AG04450 (cell line): ENCODE measurements at regions not wholly inside any gene's neighbourhood (a gene's known extent, or its start where the extent isn't known, plus 50 kb on each side); places are given as distances from the start of the nearest gene placed in this dataset.

ENCODE experiments used
- CTCF ChIA-PET: fragments of 300-600, 350-600 bp; formaldehyde crosslinking; extraction: SDS; loops from one replicate; lab custom pipeline; 2022; ENCODE audit warnings: antibody characterized with exemption, inconsistent platforms; lab: Charles Lee
- POLR2A ChIA-PET: fragments of 350-600 bp; formaldehyde crosslinking; extraction: SDS; loops from one replicate; lab custom pipeline; 2021; ENCODE audit warnings: antibody characterized with exemption, inconsistent platforms; lab: Yijun Ruan, JAX
- DNase-seq: peaks from one replicate; pipeline ENCODE4 v3.0.0-alpha.2; 2011; ENCODE audit warnings: low read depth, low spot score
- H3K27ac ChIP-seq: one replicate; pipeline ENCODE4 v1.5.1; 2012; ENCODE audit warnings: low read depth, low read length, control low read depth
- H3K27me3 ChIP-seq: one replicate; pipeline ENCODE4 v1.6.0; 2012; ENCODE audit warnings: low read length; ENCODE audit not compliant: control insufficient read depth, insufficient read depth
- H3K4me3 ChIP-seq: 2 replicates; pipeline ENCODE4 v1.5.1; 2011; ENCODE audit warnings: mild to moderate bottlenecking, low read depth, low read length, control low read depth
- H3K9me3 ChIP-seq: 2 replicates; pipeline ENCODE4 v1.5.1; 2012; ENCODE audit warnings: low read length; ENCODE audit not compliant: control insufficient read depth, insufficient read depth
- TF ChIP-seq, protein P1 (sequence below): IDR thresholded peaks from 2 replicates; pipeline ENCODE4 v1.5.1; 2011; ENCODE audit warnings: low read depth, low read length, control low read depth, inconsistent platforms

GRCh38 chr5:77923666-77924065, 147.5 kb upstream of the TBCA start:
- no peak overlapping the region for H3K4me3 ChIP-seq
- POLR2A ChIA-PET, result no interaction called here
- H3K27ac ChIP-seq, result no peak overlapping the region
- H3K27me3 ChIP-seq, result peaks cover 30% of the 10 kb centered on the region
- CTCF ChIA-PET, result no interaction called here
- H3K9me3 ChIP-seq, result no peaks in the 10 kb centered on the region
- DNase-seq, result no peak
- TF ChIP-seq, protein P1, sequence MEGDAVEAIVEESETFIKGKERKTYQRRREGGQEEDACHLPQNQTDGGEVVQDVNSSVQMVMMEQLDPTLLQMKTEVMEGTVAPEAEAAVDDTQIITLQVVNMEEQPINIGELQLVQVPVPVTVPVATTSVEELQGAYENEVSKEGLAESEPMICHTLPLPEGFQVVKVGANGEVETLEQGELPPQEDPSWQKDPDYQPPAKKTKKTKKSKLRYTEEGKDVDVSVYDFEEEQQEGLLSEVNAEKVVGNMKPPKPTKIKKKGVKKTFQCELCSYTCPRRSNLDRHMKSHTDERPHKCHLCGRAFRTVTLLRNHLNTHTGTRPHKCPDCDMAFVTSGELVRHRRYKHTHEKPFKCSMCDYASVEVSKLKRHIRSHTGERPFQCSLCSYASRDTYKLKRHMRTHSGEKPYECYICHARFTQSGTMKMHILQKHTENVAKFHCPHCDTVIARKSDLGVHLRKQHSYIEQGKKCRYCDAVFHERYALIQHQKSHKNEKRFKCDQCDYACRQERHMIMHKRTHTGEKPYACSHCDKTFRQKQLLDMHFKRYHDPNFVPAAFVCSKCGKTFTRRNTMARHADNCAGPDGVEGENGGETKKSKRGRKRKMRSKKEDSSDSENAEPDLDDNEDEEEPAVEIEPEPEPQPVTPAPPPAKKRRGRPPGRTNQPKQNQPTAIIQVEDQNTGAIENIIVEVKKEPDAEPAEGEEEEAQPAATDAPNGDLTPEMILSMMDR, result no peak

DNA sequence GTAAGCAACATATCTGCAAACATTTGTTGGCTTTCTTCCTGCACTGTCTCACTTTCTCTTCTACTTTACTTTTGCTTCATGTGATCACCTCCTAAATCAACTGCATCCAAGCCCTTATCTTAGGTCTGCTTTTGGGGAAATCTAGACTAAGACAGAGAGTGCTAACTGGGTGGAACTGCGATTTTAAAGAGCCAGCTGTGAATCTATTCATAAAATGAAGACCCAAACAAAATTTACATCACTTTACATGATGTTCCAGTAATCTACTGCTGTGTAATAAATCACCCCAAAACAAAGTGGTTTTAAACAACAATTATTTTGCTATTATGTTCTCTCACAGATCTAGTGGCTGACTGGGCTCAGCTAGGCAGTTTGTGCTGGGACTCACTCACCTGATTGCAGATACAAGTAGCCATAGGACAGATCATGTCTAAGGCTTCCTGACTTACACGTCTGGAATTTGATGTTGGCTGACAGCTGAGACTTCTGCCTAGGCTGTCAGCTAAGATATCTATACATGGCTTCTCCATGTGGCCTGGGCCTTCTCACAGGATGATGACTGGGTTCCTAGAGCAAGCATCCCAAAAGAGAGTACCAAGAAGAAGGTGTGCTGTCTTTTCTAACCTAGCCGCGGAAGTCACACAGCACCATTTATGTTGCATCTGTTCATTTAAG, 145.1 kb upstream of the TBCA start:
- no peak overlapping the region for H3K27ac ChIP-seq
- TF ChIP-seq, protein P1, result no peak
- CTCF ChIA-PET, result no interaction called here
- H3K9me3 ChIP-seq, result no peaks in the 10 kb centered on the region
- POLR2A ChIA-PET, result no interaction called here
- H3K27me3 ChIP-seq, result peaks cover 17% of the 10 kb centered on the region
- H3K4me3 ChIP-seq, result no peak overlapping the region
- DNase-seq, result no peak

DNA sequence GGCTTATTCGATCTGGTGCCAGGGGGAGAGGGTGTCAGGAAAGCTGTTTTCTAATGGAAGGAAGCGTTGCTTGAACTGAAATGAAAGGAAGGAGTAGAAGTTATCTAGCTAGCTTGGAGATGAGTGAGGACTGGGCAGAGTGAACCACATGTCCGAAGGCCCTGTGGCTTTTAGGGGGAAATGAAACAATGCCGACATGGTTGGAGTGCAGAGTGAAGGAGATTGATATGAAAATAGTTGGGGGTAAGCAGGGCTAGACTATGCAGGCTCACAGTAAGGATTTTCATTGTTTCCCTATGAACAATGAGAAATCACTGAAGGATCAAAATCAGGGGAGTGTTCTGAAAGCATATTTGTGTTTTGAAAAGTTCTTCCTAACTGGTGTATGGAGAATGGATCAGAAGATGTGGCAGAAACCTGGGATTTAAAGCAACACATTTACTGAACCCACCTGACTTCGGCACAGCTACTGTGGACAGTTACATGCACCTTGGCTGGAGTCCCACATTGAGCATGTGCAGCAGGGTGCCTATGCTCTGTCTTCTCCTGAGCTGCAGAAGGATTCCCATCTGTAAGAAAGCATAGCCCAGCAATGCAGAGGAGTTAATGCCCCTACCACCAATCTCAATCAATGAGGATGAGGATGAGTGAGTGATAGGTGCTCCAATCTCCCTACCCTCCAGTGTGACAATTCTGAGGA, 144.4 kb upstream of the TBCA start:
- Histone ChIP-seq H3K27ac (no peak overlapping the region), H3K4me3 (no peak overlapping the region), H3K9me3 (no peaks in the 10 kb centered on the region), H3K27me3 (peaks cover 14% of the 10 kb centered on the region)
- TF ChIP-seq, protein P1, result no peak
- no peak for DNase-seq
- ChIA-PET CTCF (no interaction called here), POLR2A (no interaction called here)

DNA sequence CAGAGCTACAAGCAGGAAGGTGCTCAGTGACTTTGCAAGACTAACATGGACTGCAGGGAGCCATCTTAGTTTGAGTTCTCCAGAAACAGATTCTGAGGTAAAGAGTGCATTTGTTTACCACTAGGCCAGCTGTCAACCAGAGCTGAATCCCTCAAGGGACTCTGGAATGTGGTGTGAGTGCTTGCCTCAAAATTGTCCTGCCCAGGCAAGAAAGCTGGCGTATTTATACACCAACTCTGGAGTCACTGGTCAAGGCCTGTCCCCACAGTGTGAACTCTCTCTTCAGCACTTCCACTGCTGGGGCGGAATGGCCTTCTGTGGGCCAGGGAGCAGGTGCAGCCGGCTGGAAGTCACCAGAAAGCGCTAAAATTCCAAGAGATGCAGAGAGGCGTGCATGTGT, 139.2 kb upstream of the TBCA start:
- Histone ChIP-seq H3K27ac (no peak overlapping the region), H3K27me3 (peaks cover 13% of the 10 kb centered on the region), H3K4me3 (no peak overlapping the region), H3K9me3 (no peaks in the 10 kb centered on the region)
- POLR2A ChIA-PET, result no interaction called here
- DNase-seq, result no peak
- TF ChIP-seq, protein P1, result no peak
- CTCF ChIA-PET, result no interaction called here

GRCh38 chr5:77912721-77913120, 136.6 kb upstream of the TBCA start:
- Histone ChIP-seq H3K4me3 (no peak overlapping the region), H3K27me3 (peaks cover 6% of the 10 kb centered on the region), H3K9me3 (no peaks in the 10 kb centered on the region), H3K27ac (no peak overlapping the region)
- TF ChIP-seq, protein P1, result no peak
- POLR2A ChIA-PET, result no interaction called here
- CTCF ChIA-PET, result interaction anchor here (0.6 kb wide), 1 partner anchor 143 kb away, joined by 4 read pairs; no protein-coding TSS in a partner anchor
- DNase-seq, result no peak
